Mesenchymal stem cell (in vitro differentiated cells and primary cell): ENCODE measurements at regions not wholly inside any gene's neighbourhood (a gene's known extent, or its start where the extent isn't known, plus 50 kb on each side); places are given as distances from the start of the nearest gene placed in this dataset.

ENCODE experiments used
- DNase-seq: peaks from one replicate; pipeline ENCODE4 v3.0.0-alpha.2; 2013
- H2AFZ ChIP-seq: one replicate; pipeline ENCODE4 v1.6.1; 2013; ENCODE audit warnings: low read depth, mild to moderate bottlenecking, control low read depth, inconsistent platforms, low read length, moderate library complexity
- H2AK5ac ChIP-seq: 2 replicates; pipeline ENCODE4 v1.6.1; 2013; ENCODE audit warnings: low read length, moderate library complexity, mild to moderate bottlenecking, inconsistent platforms; ENCODE audit not compliant: severe bottlenecking
- H2BK120ac ChIP-seq: one replicate; pipeline ENCODE4 v1.6.1; 2013; ENCODE audit warnings: low read depth, mild to moderate bottlenecking, inconsistent platforms, low read length, moderate library complexity
- H2BK12ac ChIP-seq, 2 experiments: one replicate each; pipeline ENCODE4 v1.6.1; 2013; ENCODE audit warnings: inconsistent platforms in 2 of 2, low read length in 2 of 2, mild to moderate bottlenecking in 2 of 2, moderate library complexity in 2 of 2, control low read depth in 1 of 2
- H2BK15ac ChIP-seq: one replicate; pipeline ENCODE4 v1.6.1; 2013; ENCODE audit warnings: mild to moderate bottlenecking, low read depth, inconsistent platforms; ENCODE audit not compliant: poor library complexity, severe bottlenecking
- H2BK5ac ChIP-seq: 2 replicates; pipeline ENCODE4 v1.6.1; 2013; ENCODE audit warnings: low read depth, mild to moderate bottlenecking, low read length, control low read depth, inconsistent platforms; ENCODE audit not compliant: poor library complexity, severe bottlenecking
- H3K14ac ChIP-seq, 2 experiments: one replicate each; pipeline ENCODE4 v1.6.1; 2013; ENCODE audit warnings: inconsistent platforms in 2 of 2, low read length in 2 of 2, control low read depth in 1 of 2, mild to moderate bottlenecking in 1 of 2, moderate library complexity in 1 of 2
- H3K18ac ChIP-seq, 2 experiments: one replicate each; pipeline ENCODE4 v1.6.1; 2013; ENCODE audit warnings: inconsistent platforms in 2 of 2, low read length in 2 of 2, control low read depth in 1 of 2, low read depth in 1 of 2, mild to moderate bottlenecking in 1 of 2
- H3K23ac ChIP-seq, 2 experiments: one replicate each; pipeline ENCODE4 v1.6.1; 2013; ENCODE audit warnings: inconsistent platforms in 2 of 2, low read length in 2 of 2, mild to moderate bottlenecking in 2 of 2, moderate library complexity in 2 of 2, control low read depth in 1 of 2
- H3K27ac ChIP-seq: 2 replicates; pipeline ENCODE4 v1.5.1; 2013; ENCODE audit warnings: mild to moderate bottlenecking, moderate library complexity, low read length, control low read depth, inconsistent platforms; ENCODE audit not compliant: poor library complexity, severe bottlenecking
- H3K27me3 ChIP-seq, 2 experiments: 2 replicates each; pipeline versions ENCODE4 v1.6.1 to v1.7.0; 2013; ENCODE audit warnings: low read length in 2 of 2, mild to moderate bottlenecking in 2 of 2, moderate library complexity in 2 of 2, control low read depth in 1 of 2, inconsistent platforms in 1 of 2; ENCODE audit not compliant: control insufficient read depth in 1 of 2, insufficient read depth in 1 of 2
- H3K36me3 ChIP-seq, 2 experiments: 2 replicates each; pipeline versions ENCODE4 v1.6.1 to v1.7.0; 2013; ENCODE audit warnings: low read length in 2 of 2, control low read depth in 1 of 2, inconsistent platforms in 1 of 2, low read depth in 1 of 2, mild to moderate bottlenecking in 1 of 2; ENCODE audit not compliant: insufficient read depth in 2 of 2, control insufficient read depth in 1 of 2
- H3K4ac ChIP-seq, 2 experiments: one replicate each; pipeline ENCODE4 v1.6.1; 2013; ENCODE audit warnings: inconsistent platforms in 2 of 2, low read length in 2 of 2, mild to moderate bottlenecking in 2 of 2, moderate library complexity in 2 of 2, control low read depth in 1 of 2, low read depth in 1 of 2
- H3K4me1 ChIP-seq: 2 replicates; pipeline ENCODE4 v1.6.1; 2013; ENCODE audit warnings: low read depth, low read length, control low read depth; ENCODE audit not compliant: control insufficient read depth, insufficient read depth
- H3K4me2 ChIP-seq: 2 replicates; pipeline ENCODE4 v1.6.1; 2013; ENCODE audit warnings: low read length, mild to moderate bottlenecking, inconsistent platforms; ENCODE audit not compliant: poor library complexity, severe bottlenecking
- H3K4me3 ChIP-seq, 2 experiments: 2 replicates each; pipeline versions ENCODE4 v1.5.1 to v1.7.0; 2013; ENCODE audit warnings: low read length in 2 of 2, mild to moderate bottlenecking in 2 of 2, control low read depth in 1 of 2, low read depth in 1 of 2; ENCODE audit not compliant: insufficient read depth in 1 of 2
- H3K79me1 ChIP-seq: replicated peaks from 2 replicates; pipeline ENCODE4 v1.6.1; 2013; ENCODE audit warnings: mild to moderate bottlenecking, control low read depth, low read length, inconsistent platforms; ENCODE audit not compliant: poor library complexity, severe bottlenecking
- H3K9ac ChIP-seq: 2 replicates; pipeline ENCODE4 v1.7.0; 2013; ENCODE audit warnings: mild to moderate bottlenecking, low read length, moderate library complexity
- H3K9me3 ChIP-seq: 2 replicates; pipeline ENCODE4 v1.7.0; 2013; ENCODE audit warnings: mild to moderate bottlenecking, low read length; ENCODE audit not compliant: control insufficient read depth
- H4K8ac ChIP-seq: one replicate; pipeline ENCODE4 v1.6.1; 2013; ENCODE audit warnings: inconsistent platforms, mild to moderate bottlenecking, low read length, moderate library complexity
- H4K91ac ChIP-seq: one replicate; pipeline ENCODE4 v1.6.1; 2013; ENCODE audit warnings: mild to moderate bottlenecking, low read length, inconsistent platforms
- WGBS: methylation state at CpG from one replicate; pipeline ENCODE4 v1.1.7; 2013; ENCODE audit warnings: mixed read lengths; 5-methylcytosine and 5-hydroxymethylcytosine counted together

- H3K4me1 ChIP-seq, result no peaks in the 10 kb centered on the region
- no peak for DNase-seq
- no peak overlapping the region for H3K27ac ChIP-seq
- H3K36me3 ChIP-seq, result no peaks in the 10 kb centered on the region
- no peaks in the 10 kb centered on the region for H3K9me3 ChIP-seq
- no peaks in the 10 kb centered on the region for H3K79me1 ChIP-seq
- no peak overlapping the region for H2BK120ac ChIP-seq
- H3K27me3 ChIP-seq, result peaks cover 0 to 6% of the 10 kb centered on the region in 2 experiments
- H4K91ac ChIP-seq, result no peak overlapping the region
- no peak overlapping the region for H2BK12ac ChIP-seq
- 41% methylated on average over 2 of the region's 2 CpGs for WGBS
- no peak overlapping the region for H3K4me3 ChIP-seq
- no peak overlapping the region for H2AFZ ChIP-seq
- H3K14ac ChIP-seq, result no peak overlapping the region
- no peak overlapping the region for H3K9ac ChIP-seq
- no peak overlapping the region for H2BK5ac ChIP-seq
- no peak overlapping the region for H3K4ac ChIP-seq
- no peak overlapping the region for H2BK15ac ChIP-seq
- H3K18ac ChIP-seq, result no peak overlapping the region
- no peak overlapping the region for H4K8ac ChIP-seq
- no peak overlapping the region for H3K23ac ChIP-seq
- H3K4me2 ChIP-seq, result no peak overlapping the region
- no peak overlapping the region for H2AK5ac ChIP-seq
These were observed 338.1 kb upstream of the SFSWAP start for GRCh38 chr12:131372706-131373195.

DNA sequence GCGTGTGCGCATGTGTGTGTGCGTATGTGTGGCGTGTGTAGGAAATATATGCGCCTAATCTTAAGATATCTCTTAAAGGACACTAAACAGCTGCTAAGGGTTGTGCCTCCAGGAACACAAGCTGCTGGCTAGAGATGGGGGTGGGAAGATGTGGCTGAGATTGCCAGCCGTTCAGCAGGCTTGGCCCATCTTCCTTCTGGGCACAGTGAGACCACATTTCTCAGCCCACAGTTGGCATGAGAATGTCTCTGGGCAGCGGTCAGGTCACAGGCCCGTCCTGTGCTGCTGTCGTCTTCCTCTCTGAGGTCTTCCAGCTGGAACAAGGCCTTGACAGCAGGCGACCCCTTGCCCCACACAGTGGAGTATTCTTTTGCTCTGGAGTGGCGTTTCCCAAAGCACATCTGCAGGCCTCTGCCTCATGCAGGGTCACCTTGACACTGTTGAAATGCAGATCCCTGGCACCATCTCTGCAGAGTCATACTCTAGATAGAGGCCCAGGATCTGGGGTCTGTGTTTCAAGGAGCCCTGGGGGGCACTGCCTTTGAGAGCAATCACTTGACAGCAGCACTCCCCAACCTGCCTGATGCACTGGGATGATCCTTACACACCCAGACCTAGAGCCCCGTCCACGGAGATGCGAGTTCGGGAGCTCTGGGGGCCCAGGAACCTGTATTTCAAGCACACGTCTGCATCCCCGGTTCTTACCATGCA lies 335.5 kb upstream of the SFSWAP start:
- Histone ChIP-seq H2BK15ac (no peak overlapping the region), H3K4me2 (no peak overlapping the region), H4K91ac (no peak overlapping the region), H3K9ac (no peak overlapping the region), H3K14ac (no peak overlapping the region), H3K23ac (no peak overlapping the region), H2AK5ac (no peak overlapping the region), H2BK12ac (no peak overlapping the region), H2BK5ac (no peak overlapping the region), H3K4me1 (no peaks in the 10 kb centered on the region), H3K18ac (no peak overlapping the region), H3K27ac (no peak overlapping the region), H2BK120ac (no peak overlapping the region), H2AFZ (no peak overlapping the region), H3K36me3 (no peaks in the 10 kb centered on the region), H3K9me3 (no peaks in the 10 kb centered on the region), H3K4ac (no peak overlapping the region), H3K27me3 (peaks cover 0 to 20% of the 10 kb centered on the region in 2 experiments), H4K8ac (no peak overlapping the region), H3K79me1 (no peaks in the 10 kb centered on the region), H3K4me3 (no peak overlapping the region)
- 76% methylated on average over 15 of the region's 17 CpGs for WGBS
- DNase-seq, result no peak

DNA sequence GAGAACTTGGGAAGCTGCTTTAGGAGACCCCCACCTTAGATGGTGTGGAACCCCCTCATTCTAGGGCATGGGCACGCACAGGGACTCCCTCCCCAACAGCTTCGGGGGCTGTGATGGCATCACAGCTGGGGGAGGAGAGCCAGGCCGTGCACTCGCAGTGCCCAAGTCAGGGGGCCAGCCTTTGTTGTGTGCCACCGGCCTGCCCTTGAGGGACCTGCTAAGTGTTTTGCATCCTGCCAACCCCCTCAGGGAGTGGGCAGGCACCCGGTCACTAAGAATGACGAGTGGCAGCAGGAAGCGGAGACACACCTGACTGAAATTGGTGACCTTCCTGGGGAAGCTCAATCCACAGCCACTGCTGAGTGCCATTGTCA lies 334.9 kb upstream of the SFSWAP start:
- H3K4ac ChIP-seq, result no peak overlapping the region
- H3K4me2 ChIP-seq, result no peak overlapping the region
- DNase-seq, result no peak
- H3K14ac ChIP-seq, result no peak overlapping the region
- H3K9me3 ChIP-seq, result no peaks in the 10 kb centered on the region
- H3K18ac ChIP-seq, result no peak overlapping the region
- H2AK5ac ChIP-seq, result no peak overlapping the region
- no peak overlapping the region for H2AFZ ChIP-seq
- no peak overlapping the region for H3K27ac ChIP-seq
- H3K23ac ChIP-seq, result no peak overlapping the region
- H2BK15ac ChIP-seq, result no peak overlapping the region
- H3K9ac ChIP-seq, result no peak overlapping the region
- H3K4me1 ChIP-seq, result no peaks in the 10 kb centered on the region
- no peaks in the 10 kb centered on the region for H3K79me1 ChIP-seq
- H3K36me3 ChIP-seq, result no peaks in the 10 kb centered on the region
- H2BK120ac ChIP-seq, result no peak overlapping the region
- H4K8ac ChIP-seq, result no peak overlapping the region
- no peak overlapping the region for H4K91ac ChIP-seq
- no peak overlapping the region for H2BK5ac ChIP-seq
- H2BK12ac ChIP-seq, result no peak overlapping the region
- 84% methylated on average over 8 of the region's 8 CpGs for WGBS
- H3K27me3 ChIP-seq, result peaks cover 0 to 25% of the 10 kb centered on the region in 2 experiments
- no peak overlapping the region for H3K4me3 ChIP-seq

GRCh38 chr12:131378176-131378842 lies 332.6 kb upstream of the SFSWAP start:
- no peak overlapping the region for H4K8ac ChIP-seq
- no peak overlapping the region for H2BK12ac ChIP-seq
- no peak overlapping the region for H3K14ac ChIP-seq
- no peak overlapping the region for H2AFZ ChIP-seq
- H3K4me1 ChIP-seq, result no peaks in the 10 kb centered on the region
- H3K27ac ChIP-seq, result no peak overlapping the region
- H3K4me3 ChIP-seq, result no peak overlapping the region
- WGBS, result 92% methylated on average over 28 of the region's 29 CpGs
- no peak overlapping the region for H3K4ac ChIP-seq
- H3K27me3 ChIP-seq, result peaks cover 0 to 36% of the 10 kb centered on the region in 2 experiments
- H3K4me2 ChIP-seq, result no peak overlapping the region
- no peaks in the 10 kb centered on the region for H3K36me3 ChIP-seq
- no peaks in the 10 kb centered on the region for H3K9me3 ChIP-seq
- no peak overlapping the region for H3K18ac ChIP-seq
- H2AK5ac ChIP-seq, result no peak overlapping the region
- no peak overlapping the region for H2BK120ac ChIP-seq
- DNase-seq, result no peak
- no peak overlapping the region for H4K91ac ChIP-seq
- H2BK15ac ChIP-seq, result no peak overlapping the region
- no peak overlapping the region for H3K9ac ChIP-seq
- no peak overlapping the region for H3K23ac ChIP-seq
- H2BK5ac ChIP-seq, result no peak overlapping the region
- no peaks in the 10 kb centered on the region for H3K79me1 ChIP-seq
